ENCODE measurements at regions not wholly inside any gene's neighbourhood (a gene's known extent, or its start where the extent isn't known, plus 50 kb on each side); places are given as distances from the start of the nearest gene placed in this dataset.

DNA sequence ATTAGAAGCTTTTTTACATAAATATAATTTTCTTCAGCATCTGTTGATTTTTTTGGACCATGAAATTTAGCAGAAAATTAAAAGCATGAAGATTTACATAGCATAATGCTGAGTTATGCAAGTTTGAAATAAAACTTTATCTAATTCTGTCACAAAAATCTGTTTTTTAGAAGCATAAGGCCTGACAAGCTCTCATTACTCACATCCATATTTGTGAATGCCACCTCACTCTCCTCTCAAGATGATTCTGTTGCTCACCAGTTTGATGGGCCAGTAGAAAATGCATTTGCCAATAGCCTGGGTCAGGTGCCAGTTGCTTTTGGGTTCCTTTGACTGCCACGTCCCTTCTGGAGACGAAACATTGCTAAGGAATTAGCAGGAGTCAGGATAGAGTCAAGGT, 181.5 kb upstream of the ATP2B1 start:
- no peaks in the 10 kb centered on the region for H3K36me3 Mint-ChIP-seq (ENCODE audit: low read depth)
- no peak overlapping the region for H3K27ac Mint-ChIP-seq
- ATAC-seq (replicated peaks), result no peak
- no peak overlapping the region for H3K4me3 Mint-ChIP-seq
- H3K4me1 Mint-ChIP-seq, result peaks cover 5% of the 10 kb centered on the region
- peaks cover 5% of the 10 kb centered on the region for H3K9me3 Mint-ChIP-seq
- no peaks in the 10 kb centered on the region for H3K27me3 Mint-ChIP-seq

DNA sequence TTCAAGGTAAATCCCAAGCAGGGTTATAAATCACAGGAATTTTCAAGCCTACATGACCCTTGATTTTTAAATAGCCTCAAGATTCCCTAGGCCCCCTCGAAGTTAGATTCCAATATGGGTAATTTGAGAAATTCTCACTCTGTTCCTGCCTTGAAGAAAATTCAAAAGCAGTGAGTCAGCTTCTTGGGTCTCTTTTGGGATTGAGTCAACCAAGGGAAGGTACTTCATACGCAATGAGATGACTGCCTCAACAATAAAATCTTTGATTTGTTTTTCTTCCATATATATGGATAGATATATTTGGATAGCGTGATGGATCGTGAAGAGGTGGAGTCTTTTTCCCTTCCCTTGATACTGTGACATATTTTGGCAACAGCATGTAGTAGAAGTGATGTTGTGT, 180.4 kb upstream of the ATP2B1 start:
- no peaks in the 10 kb centered on the region for H3K36me3 Mint-ChIP-seq (ENCODE audit: low read depth)
- no peaks in the 10 kb centered on the region for H3K4me1 Mint-ChIP-seq
- H3K4me3 Mint-ChIP-seq, result no peak overlapping the region
- H3K27me3 Mint-ChIP-seq, result no peaks in the 10 kb centered on the region
- peaks cover 5% of the 10 kb centered on the region for H3K9me3 Mint-ChIP-seq
- no peak overlapping the region for H3K27ac Mint-ChIP-seq
- ATAC-seq (replicated peaks), result no peak

DNA sequence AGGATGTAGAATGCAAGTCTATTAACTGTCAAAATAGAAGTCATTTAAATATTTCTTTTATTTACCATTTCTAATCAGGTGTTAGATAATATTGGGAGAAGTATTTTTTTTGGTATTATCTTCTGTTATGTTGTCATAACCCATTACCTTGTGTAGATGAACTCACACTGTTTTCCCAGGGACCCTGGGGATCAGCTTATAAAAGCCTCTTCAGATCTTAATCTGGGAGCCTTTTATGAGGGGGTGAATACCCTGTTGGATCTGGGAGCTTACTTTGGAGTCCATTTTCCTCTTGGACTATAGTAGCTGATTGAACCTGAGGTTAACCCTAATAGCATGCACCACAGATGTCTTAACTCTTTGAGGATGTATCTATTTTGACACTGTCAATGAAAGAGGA, 176.3 kb upstream of the ATP2B1 start:
- Mint-ChIP-seq H3K9me3 (no peaks in the 10 kb centered on the region), H3K36me3 (ENCODE audit: low read depth) (no peaks in the 10 kb centered on the region), H3K27me3 (no peaks in the 10 kb centered on the region), H3K27ac (no peak overlapping the region), H3K4me1 (peaks cover 17% of the 10 kb centered on the region), H3K4me3 (no peak overlapping the region)
- ATAC-seq (replicated peaks), result no peak

DNA sequence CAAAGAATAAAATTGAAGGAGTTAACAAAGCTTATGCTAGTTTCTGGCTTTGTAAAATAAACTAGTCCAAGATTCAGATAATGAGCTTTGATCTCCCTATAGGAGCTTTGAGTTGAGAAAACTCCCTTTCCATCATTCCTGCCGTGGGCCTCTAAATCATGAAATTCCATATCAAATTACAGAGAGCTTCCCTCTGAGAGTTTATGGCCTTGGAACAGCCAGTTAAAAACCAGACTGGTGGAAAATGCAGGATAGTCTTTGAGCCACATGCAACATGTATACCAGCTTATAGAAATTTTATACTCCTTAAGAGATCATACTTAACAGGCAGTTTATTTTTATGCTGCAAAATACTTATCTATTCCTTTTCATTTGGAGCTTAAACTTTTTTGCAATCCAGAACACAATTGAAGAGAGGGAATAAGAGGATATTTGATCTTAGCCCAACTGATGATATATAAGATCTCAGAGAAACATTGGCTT, 175.8 kb upstream of the ATP2B1 start:
- H3K4me3 Mint-ChIP-seq, result no peak overlapping the region
- H3K36me3 Mint-ChIP-seq (ENCODE audit: low read depth), result no peaks in the 10 kb centered on the region
- no peak overlapping the region for H3K27ac Mint-ChIP-seq

DNA sequence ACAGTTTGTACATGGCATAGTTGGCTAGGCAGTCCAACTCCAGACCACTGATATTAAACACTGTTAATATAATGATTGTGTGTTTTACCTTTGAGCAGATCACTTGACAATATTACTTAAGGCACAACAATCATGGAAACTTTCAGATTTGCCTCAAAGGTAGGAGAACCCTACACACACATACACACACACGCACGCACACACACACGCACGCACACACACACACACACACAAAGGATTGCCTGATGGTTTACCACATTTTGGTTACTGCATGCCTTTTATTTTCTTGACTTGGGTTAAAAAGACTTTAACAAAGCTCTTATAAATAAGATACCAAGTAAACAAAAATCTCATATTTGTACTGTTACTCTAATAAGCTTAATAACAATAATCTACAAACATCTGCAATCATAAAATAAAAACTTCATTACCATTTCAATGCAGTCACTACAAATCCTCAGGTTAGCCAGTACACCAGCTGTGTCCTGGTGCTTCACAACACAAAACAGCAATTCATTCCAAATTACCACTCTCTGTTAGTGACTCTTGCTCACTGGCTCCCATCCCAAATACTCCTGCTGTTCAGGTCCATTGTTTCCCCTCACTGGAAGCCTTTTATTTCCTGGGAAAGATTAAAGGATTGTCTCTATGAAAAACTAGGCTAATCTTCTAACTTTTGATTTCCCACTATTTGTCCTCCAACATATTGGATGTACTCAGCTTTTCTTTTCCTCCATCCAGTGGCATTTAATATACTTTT, 175.2 kb upstream of the ATP2B1 start:
- no peak overlapping the region for H3K27ac Mint-ChIP-seq

More for the DNA sequence above, 175.8 kb upstream of the ATP2B1 start:
- H3K4me1 Mint-ChIP-seq, result peaks cover 17% of the 10 kb centered on the region
- ATAC-seq (replicated peaks), result no peak
- H3K9me3 Mint-ChIP-seq, result no peaks in the 10 kb centered on the region
- H3K27me3 Mint-ChIP-seq, result no peaks in the 10 kb centered on the region

DNA sequence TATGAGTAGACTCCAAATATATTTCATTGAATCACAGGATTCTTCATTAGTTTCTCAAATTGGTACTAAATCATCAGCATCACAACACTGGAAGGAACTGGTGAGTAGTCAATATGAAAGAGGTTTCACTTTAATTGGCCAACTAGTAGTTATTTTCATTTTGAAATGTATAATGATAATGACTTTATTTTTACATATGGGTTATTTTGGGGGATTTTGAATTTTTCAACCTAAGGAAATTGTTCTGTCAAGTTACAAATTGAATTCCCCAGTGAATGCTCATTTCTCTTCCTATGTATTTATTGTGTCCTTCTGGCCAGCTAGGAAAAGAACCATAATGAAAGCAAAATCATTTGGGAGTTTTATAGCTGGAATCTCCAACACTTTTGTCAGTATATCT, 174.2 kb upstream of the ATP2B1 start:
- Mint-ChIP-seq H3K4me1 (peaks cover 20% of the 10 kb centered on the region), H3K9me3 (no peaks in the 10 kb centered on the region), H3K27ac (peak overlapping the region; percentile 94), H3K27me3 (no peaks in the 10 kb centered on the region), H3K4me3 (no peak overlapping the region), H3K36me3 (ENCODE audit: low read depth) (no peaks in the 10 kb centered on the region)
- no peak for ATAC-seq (replicated peaks)

More for the DNA sequence above, 175.2 kb upstream of the ATP2B1 start:
- ATAC-seq (replicated peaks), result no peak
- Mint-ChIP-seq H3K9me3 (no peaks in the 10 kb centered on the region), H3K4me3 (no peak overlapping the region), H3K4me1 (peaks cover 18% of the 10 kb centered on the region), H3K27me3 (no peaks in the 10 kb centered on the region), H3K36me3 (ENCODE audit: low read depth) (no peaks in the 10 kb centered on the region)

DNA sequence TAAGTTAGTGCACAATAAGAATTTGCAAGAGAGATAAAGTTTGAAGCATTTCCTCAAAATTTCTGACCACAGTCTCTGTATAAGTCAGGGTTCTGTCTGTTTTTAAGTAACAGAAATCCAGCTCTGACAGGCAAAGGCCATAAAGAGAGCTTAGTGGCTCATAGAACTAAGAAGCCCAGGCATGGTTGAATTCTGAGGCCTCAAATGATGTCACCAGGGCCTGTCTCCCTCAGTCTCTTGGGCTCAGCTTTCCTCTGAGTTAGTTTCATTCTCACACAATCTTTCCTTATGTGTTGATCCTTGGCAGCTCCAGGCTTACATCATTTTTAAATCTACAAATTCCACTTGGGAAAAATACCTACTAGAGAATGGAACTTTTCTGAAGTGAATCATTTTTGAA, 173.4 kb upstream of the ATP2B1 start:
- Mint-ChIP-seq H3K36me3 (ENCODE audit: low read depth) (no peaks in the 10 kb centered on the region), H3K27ac (peak overlapping the region; percentile 94), H3K27me3 (no peaks in the 10 kb centered on the region), H3K4me1 (peaks cover 20% of the 10 kb centered on the region), H3K4me3 (peak overlapping the region; percentile 71), H3K9me3 (no peaks in the 10 kb centered on the region)
- ATAC-seq (replicated peaks), result peak; percentile 82

DNA sequence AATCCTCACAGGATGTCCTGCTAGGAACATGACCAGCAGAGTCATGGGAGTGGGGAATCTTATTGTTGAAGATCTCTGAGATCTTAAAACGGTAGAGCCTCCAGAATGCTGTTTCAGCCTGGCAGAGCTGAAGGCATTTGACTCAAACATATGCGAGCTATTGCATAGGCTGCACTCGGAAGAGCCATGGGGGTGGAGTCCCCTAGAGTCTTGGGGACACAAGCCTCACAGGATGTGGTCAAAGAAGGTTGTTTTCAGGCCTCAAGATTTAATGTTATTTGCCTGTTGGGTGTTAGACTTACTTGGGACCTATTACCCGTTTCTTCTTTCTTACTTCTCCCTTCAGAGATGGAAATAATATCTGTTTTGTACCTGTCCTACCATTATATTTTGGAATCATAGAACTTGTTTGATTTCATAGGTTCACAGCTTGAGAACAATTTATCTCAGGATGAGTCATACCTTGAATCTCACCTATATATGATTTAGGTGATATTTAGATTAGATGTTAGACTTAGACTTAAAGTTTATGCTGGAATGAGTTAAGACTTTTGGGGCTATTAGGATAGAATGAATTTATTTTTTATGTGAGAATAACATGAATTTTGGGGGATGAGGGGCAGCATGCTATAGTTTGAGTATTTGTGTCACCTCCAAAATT, 172.2 kb upstream of the ATP2B1 start:
- Mint-ChIP-seq H3K27ac (peak overlapping the region; percentile 94), H3K4me3 (peak overlapping the region; percentile 71), H3K9me3 (no peaks in the 10 kb centered on the region), H3K27me3 (no peaks in the 10 kb centered on the region), H3K36me3 (ENCODE audit: low read depth) (no peaks in the 10 kb centered on the region), H3K4me1 (peaks cover 20% of the 10 kb centered on the region)
- peak; percentile 93 for ATAC-seq (replicated peaks)

DNA sequence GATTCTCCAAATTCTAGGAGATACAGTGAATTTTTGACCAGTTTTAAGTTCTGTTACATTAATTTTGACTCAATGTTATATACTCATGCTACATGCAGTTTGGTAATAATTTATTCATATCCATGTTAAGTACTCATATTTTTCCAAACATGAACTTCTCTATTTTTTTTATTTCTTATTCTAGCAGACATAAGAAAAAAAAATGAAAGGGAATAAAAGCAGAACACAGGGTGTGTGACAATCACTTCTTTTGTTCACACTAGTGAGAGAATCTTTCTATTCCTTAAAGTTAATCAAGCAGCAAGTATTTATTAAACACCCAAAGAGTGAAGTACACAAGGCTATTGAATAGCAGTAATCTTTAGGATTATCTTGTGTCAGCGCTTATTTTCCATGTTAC, 171.1 kb upstream of the ATP2B1 start:
- H3K36me3 Mint-ChIP-seq (ENCODE audit: low read depth), result no peaks in the 10 kb centered on the region
- H3K9me3 Mint-ChIP-seq, result peaks cover 2% of the 10 kb centered on the region
- no peak overlapping the region for H3K4me3 Mint-ChIP-seq
- no peak for ATAC-seq (replicated peaks)
- no peaks in the 10 kb centered on the region for H3K27me3 Mint-ChIP-seq
- no peak overlapping the region for H3K27ac Mint-ChIP-seq
- peaks cover 20% of the 10 kb centered on the region for H3K4me1 Mint-ChIP-seq

DNA sequence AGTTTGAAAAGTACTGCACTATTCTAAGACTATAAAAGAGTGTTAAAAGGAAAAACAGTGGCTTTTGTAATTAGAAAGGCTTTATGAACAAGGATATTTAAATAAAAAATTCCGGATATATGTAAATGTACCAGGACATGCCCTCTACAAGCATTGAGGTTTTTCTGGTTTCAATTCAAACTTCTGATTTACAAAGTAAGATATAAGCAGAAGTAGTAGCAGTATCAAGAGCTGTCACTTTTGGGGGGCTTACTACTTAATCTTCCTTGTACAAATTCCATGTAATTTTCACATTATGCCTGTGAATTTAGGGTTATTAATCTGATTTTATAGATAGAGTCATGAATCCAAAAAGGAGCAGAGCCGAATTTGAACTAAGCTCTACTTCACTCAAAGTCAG, 170.3 kb upstream of the ATP2B1 start:
- H3K36me3 Mint-ChIP-seq (ENCODE audit: low read depth), result no peaks in the 10 kb centered on the region
- H3K4me1 Mint-ChIP-seq, result peaks cover 20% of the 10 kb centered on the region
- H3K4me3 Mint-ChIP-seq, result peak overlapping the region; percentile 10
- no peak overlapping the region for H3K27ac Mint-ChIP-seq
- no peaks in the 10 kb centered on the region for H3K27me3 Mint-ChIP-seq
- H3K9me3 Mint-ChIP-seq, result peaks cover 3% of the 10 kb centered on the region
- ATAC-seq (replicated peaks), result no peak

DNA sequence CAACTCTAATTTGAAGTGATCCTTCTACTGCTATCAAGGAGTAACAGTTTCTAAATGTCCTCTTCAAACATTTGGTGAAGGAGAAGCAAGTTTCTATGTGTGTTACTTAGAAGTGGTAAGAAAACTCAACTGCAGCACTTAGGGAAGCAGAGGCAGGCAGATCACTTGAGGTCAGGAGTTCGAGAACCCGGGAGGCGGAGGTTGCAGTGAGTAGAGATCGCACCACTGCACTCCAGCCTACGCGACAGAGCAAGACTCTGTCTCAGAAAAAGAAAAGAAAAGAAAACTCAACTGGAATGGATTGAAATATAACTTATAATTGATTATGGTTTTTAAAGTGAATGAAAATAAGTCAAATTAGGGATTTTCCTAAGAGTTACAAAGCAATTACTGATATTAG, 169.7 kb upstream of the ATP2B1 start:
- no peak for ATAC-seq (replicated peaks)
- no peaks in the 10 kb centered on the region for H3K27me3 Mint-ChIP-seq
- peak overlapping the region; percentile 7 for H3K27ac Mint-ChIP-seq
- peaks cover 3% of the 10 kb centered on the region for H3K9me3 Mint-ChIP-seq
- no peaks in the 10 kb centered on the region for H3K36me3 Mint-ChIP-seq (ENCODE audit: low read depth)
- peak overlapping the region; percentile 10 for H3K4me3 Mint-ChIP-seq
- peaks cover 20% of the 10 kb centered on the region for H3K4me1 Mint-ChIP-seq

DNA sequence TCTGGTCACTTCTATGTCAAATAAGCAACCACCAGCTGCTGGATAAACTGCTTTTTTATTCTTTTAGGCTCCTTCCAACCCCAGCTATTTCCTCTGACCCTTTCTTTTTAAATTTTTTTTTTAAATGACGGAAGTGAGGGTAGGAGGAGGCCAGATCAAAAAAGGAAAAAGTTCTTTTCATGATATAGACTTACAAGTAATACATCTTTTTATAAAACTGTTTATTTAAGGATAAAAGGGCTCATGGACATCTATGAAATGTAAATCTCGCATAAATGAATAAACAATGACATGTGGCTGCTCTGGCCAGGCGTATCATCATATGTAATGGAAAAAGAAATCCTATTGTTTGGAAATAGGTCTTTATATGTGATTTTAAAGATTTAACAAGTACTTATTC, 169.0 kb upstream of the ATP2B1 start:
- Mint-ChIP-seq H3K4me3 (no peak overlapping the region), H3K36me3 (ENCODE audit: low read depth) (no peaks in the 10 kb centered on the region), H3K4me1 (peaks cover 20% of the 10 kb centered on the region), H3K27me3 (no peaks in the 10 kb centered on the region), H3K27ac (no peak overlapping the region), H3K9me3 (peaks cover 3% of the 10 kb centered on the region)
- no peak for ATAC-seq (replicated peaks)

DNA sequence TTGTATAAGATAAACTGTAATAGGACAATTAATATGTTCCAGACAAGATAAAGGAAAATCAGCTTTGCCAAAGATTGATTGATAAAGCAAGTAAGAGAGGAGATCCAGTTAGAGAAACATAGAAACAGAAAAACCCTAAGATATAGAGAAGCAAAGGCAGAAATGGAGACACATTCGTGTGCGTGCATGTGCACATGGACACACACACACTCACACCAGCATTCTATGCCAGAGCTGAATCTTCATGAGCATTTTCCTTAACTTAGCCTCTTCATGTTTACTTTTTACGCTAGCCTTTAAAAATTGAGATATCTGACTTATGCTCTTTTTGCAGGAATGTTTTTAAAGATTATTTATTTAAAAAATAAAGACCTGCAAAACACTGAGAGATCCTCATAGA, 168.5 kb upstream of the ATP2B1 start:
- Mint-ChIP-seq H3K4me3 (no peak overlapping the region), H3K9me3 (peaks cover 6% of the 10 kb centered on the region), H3K4me1 (peaks cover 19% of the 10 kb centered on the region), H3K36me3 (ENCODE audit: low read depth) (no peaks in the 10 kb centered on the region), H3K27me3 (no peaks in the 10 kb centered on the region), H3K27ac (no peak overlapping the region)
- ATAC-seq (replicated peaks), result no peak

DNA sequence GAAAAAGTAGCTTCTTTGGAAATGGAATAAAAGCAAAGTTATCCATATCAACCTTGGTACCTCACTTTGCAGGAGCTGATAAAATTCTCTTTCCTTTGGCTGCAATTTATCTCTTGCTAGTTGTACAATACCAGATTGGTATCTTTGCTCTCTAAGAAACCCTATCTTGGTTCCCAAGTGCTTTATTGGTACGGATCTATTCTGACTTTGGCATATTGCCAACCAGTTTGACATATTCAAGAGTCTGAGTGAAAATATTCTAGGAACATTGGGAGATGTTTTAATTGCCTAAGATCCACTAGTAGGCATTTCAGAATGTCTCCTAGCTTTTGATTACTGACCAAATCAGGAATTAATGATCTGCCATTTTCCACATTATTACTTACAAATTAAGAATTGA, 167.2 kb upstream of the ATP2B1 start:
- no peak for ATAC-seq (replicated peaks)
- no peak overlapping the region for H3K4me3 Mint-ChIP-seq

DNA sequence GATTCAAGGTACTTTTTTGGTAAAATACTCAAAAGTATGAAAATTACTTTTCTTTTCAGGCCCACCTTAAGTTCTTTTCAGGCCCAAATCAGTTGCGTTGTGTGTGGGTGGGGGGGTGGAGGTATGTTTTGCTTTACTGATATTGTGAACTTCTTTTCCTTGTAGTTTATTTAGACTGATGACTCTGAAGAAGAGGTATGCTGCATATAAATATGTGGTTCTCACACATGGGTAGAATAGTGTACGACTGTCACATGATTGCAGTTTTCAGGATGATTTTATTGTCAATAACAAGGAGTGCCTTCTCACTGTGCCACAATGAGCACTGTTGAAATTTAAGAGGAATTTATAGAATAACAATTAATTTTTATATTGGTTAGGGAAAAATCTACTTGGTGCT, 166.6 kb upstream of the ATP2B1 start:
- Mint-ChIP-seq H3K27ac (no peak overlapping the region), H3K36me3 (ENCODE audit: low read depth) (no peaks in the 10 kb centered on the region), H3K27me3 (no peaks in the 10 kb centered on the region), H3K4me3 (no peak overlapping the region), H3K9me3 (peaks cover 13% of the 10 kb centered on the region), H3K4me1 (peaks cover 3% of the 10 kb centered on the region)
- no peak for ATAC-seq (replicated peaks)

More for the DNA sequence above, 167.2 kb upstream of the ATP2B1 start:
- Mint-ChIP-seq H3K4me1 (peaks cover 8% of the 10 kb centered on the region), H3K9me3 (peaks cover 13% of the 10 kb centered on the region), H3K27me3 (no peaks in the 10 kb centered on the region), H3K27ac (no peak overlapping the region), H3K36me3 (ENCODE audit: low read depth) (no peaks in the 10 kb centered on the region)

All from activated T-helper 17 cell treated with anti-CD3 and anti-CD28 coated beads, Interleukin-2, amount 50 U/mL, for 72 hours (primary cell).